Activated CD4-positive, CD25-positive, alpha-beta regulatory T cell treated with anti-CD3 and anti-CD28 coated beads, Interleukin-2, amount 50 U/mL, for 16 hours (primary cell): ENCODE measurements at regions not wholly inside any gene's neighbourhood (a gene's known extent, or its start where the extent isn't known, plus 50 kb on each side); places are given as distances from the start of the nearest gene placed in this dataset.
"Not testable (repeated sequence)": the region's sequence is repeated elsewhere in the genome, so short reads cannot be mapped to it uniquely, and the experiment has no call there.

Experiments
- DNase-seq: peaks from one replicate; pipeline ENCODE4 v3.0.0-alpha.2; 2020; ENCODE audit warnings: low read depth, low spot score

GRCh38 chr1:41983451-41983850, 64.7 kb upstream of the HIVEP3 start:
- no peak for DNase-seq

GRCh38 chr1:41981796-41982195, 63.1 kb upstream of the HIVEP3 start:
- no peak for DNase-seq

- no peak for DNase-seq
Observed at GRCh38 chr1:41980827-41981653, 62.3 kb upstream of the HIVEP3 start.

GRCh38 chr1:41978986-41979385, 60.3 kb upstream of the HIVEP3 start:
- DNase-seq, result no peak

- no peak for DNase-seq
Observed at GRCh38 chr1:41977326-41977725, 58.6 kb upstream of the HIVEP3 start.

- no peak for DNase-seq
Observed at GRCh38 chr1:41976671-41977070, 57.9 kb upstream of the HIVEP3 start.

GRCh38 chr1:41975850-41976569, 57.3 kb upstream of the HIVEP3 start:
- DNase-seq, result no peak

- DNase-seq, result no peak
Observed at GRCh38 chr1:41975121-41975520, 56.4 kb upstream of the HIVEP3 start.

- not testable (repeated sequence) for DNase-seq
Observed at GRCh38 chr1:41968557-41968956, 49.8 kb upstream of the HIVEP3 start.
